HFFc6 (cell line): ENCODE measurements at regions not wholly inside any gene's neighbourhood (a gene's known extent, or its start where the extent isn't known, plus 50 kb on each side); places are given as distances from the start of the nearest gene placed in this dataset.

Experiments used
- DNase-seq: peaks from one replicate; pipeline ENCODE4 v3.0.0-alpha.2; 2018
- H3K27ac Mint-ChIP-seq: 2 replicates; pipeline ENCODE4 v1.8.0; 2020; ENCODE audit warnings: mild to moderate bottlenecking, mixed read lengths
- H3K27me3 Mint-ChIP-seq: 2 replicates; pipeline ENCODE4 v1.8.0; 2021; ENCODE audit warnings: mild to moderate bottlenecking, moderate library complexity, mixed read lengths; ENCODE audit not compliant: insufficient read depth
- H3K36me3 Mint-ChIP-seq: 2 replicates; pipeline ENCODE4 v1.8.0; 2021; ENCODE audit warnings: low read depth, mixed read lengths
- H3K4me1 Mint-ChIP-seq: 2 replicates; pipeline ENCODE4 v1.8.0; 2020; ENCODE audit warnings: low read depth, mixed read lengths
- H3K4me3 Mint-ChIP-seq: 2 replicates; pipeline ENCODE4 v1.8.0; 2020; ENCODE audit warnings: mild to moderate bottlenecking, moderate library complexity, mixed read lengths
- H3K9me3 Mint-ChIP-seq: 2 replicates; pipeline ENCODE4 v1.8.0; 2020; ENCODE audit warnings: mild to moderate bottlenecking, mixed read lengths
- CTCF ChIP-seq: fragments of 200-600 bp; sonication (generic); IDR thresholded peaks from 2 replicates; pipeline ENCODE4 v1.5.0; 2021; ENCODE audit warnings: antibody characterized with exemption, mild to moderate bottlenecking

DNA sequence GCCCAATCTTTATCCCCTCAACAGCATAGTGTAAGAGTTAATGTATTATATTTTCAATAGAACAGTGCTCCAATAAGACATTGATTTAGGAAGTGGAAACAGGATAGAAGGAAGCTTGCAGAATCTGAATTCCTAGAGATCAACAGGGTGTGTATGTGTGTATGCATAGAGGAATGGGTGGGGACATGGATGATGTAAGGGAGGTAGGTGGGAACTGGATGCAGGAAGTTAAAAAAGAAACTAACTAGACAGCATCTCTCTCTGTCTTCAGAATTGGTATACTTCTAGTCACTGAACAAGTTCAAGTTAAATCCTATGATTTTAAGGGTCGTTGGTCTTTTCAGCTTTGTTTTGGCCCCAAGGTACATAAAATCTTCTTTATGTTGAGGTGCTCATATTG lies 196.6 kb downstream of the PMAIP1 start:
- H3K36me3 Mint-ChIP-seq: no peaks in the 10 kb centered on the region; the same call in 1 of the 2 replicates
- H3K4me1 Mint-ChIP-seq: no peaks in the 10 kb centered on the region
- no peaks in the 10 kb centered on the region; the same call in 1 of the 2 replicates for H3K27me3 Mint-ChIP-seq
- no peak overlapping the region for H3K4me3 Mint-ChIP-seq
- no peak overlapping the region for H3K27ac Mint-ChIP-seq
- TF ChIP-seq CTCF: no peak
- DNase-seq: no peak
- H3K9me3 Mint-ChIP-seq: no peaks in the 10 kb centered on the region; the same call in 1 of the 2 replicates

DNA sequence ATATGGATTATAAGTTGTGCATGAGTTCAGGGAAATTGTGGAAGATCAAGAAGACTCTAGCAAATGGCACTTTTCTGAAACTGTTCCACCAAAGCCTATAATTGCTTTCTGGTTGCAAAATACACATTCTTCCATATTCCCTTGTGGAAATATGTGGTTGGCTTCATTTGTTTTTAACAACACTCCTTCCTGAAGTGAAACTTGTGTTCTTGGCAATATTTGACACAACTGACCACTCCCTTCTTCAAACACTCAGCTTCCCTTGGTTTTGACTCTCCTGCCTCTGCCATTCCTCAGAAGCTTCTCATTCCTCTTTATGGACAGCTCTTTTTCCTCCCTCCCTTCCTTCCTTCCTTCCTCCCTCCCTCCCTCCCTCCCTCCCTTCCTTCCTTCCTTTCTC lies 192.3 kb downstream of the PMAIP1 start:
- H3K27me3 Mint-ChIP-seq: no peaks in the 10 kb centered on the region
- no peak for DNase-seq
- no peaks in the 10 kb centered on the region; the same call in 1 of the 2 replicates for H3K36me3 Mint-ChIP-seq
- no peaks in the 10 kb centered on the region for H3K4me1 Mint-ChIP-seq
- H3K27ac Mint-ChIP-seq: no peak overlapping the region
- H3K9me3 Mint-ChIP-seq: no peaks in the 10 kb centered on the region; the same call in 1 of the 2 replicates
- no peak for TF ChIP-seq CTCF
- H3K4me3 Mint-ChIP-seq: no peak overlapping the region

- DNase-seq: no peak
- no peaks in the 10 kb centered on the region for H3K4me1 Mint-ChIP-seq
- H3K9me3 Mint-ChIP-seq: no peaks in the 10 kb centered on the region; the same call in 1 of the 2 replicates
- no peak overlapping the region for H3K4me3 Mint-ChIP-seq
- no peaks in the 10 kb centered on the region; the same call in 1 of the 2 replicates for H3K36me3 Mint-ChIP-seq
- no peak overlapping the region for H3K27ac Mint-ChIP-seq
- H3K27me3 Mint-ChIP-seq: no peaks in the 10 kb centered on the region
- TF ChIP-seq CTCF: no peak
Observed at GRCh38 chr18:60090170-60090569, 190.4 kb downstream of the PMAIP1 start.

- DNase-seq: no peak
Observed at GRCh38 chr18:60082790-60083189, 183.0 kb downstream of the PMAIP1 start.

DNA sequence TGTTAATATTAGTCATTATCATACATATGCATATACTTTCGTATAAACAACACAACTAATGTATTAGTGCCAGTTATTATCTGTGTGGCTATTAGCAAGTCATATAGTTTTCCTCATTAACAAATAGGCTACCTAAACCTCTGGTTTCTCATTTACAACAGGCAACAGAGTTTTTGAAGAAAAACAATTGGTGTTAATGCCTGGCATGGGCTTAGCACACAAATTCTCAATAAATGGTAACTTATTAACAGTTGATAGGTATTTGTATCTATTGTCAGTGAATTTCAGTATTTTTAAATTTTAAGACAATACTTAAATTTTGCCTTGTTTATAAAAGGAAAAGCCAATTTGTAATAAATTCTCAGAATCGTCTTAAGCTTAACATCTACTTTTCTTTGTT lies 182.5 kb downstream of the PMAIP1 start:
- peaks cover 15% of the 10 kb centered on the region for H3K27me3 Mint-ChIP-seq
- no peak for DNase-seq
- no peak overlapping the region for H3K4me3 Mint-ChIP-seq
- H3K4me1 Mint-ChIP-seq: no peaks in the 10 kb centered on the region
- H3K9me3 Mint-ChIP-seq: peaks cover 3% of the 10 kb centered on the region; the same call in 1 of the 2 replicates
- H3K27ac Mint-ChIP-seq: no peak overlapping the region
- TF ChIP-seq CTCF: no peak
- no peaks in the 10 kb centered on the region for H3K36me3 Mint-ChIP-seq

More at GRCh38 chr18:60082790-60083189, 183.0 kb downstream of the PMAIP1 start:
- no peak for TF ChIP-seq CTCF
- peaks cover 3% of the 10 kb centered on the region; the same call in 1 of the 2 replicates for H3K9me3 Mint-ChIP-seq
- no peaks in the 10 kb centered on the region for H3K36me3 Mint-ChIP-seq
- no peak overlapping the region for H3K27ac Mint-ChIP-seq
- no peak overlapping the region for H3K4me3 Mint-ChIP-seq
- H3K27me3 Mint-ChIP-seq: peaks cover 15% of the 10 kb centered on the region
- no peaks in the 10 kb centered on the region for H3K4me1 Mint-ChIP-seq

GRCh38 chr18:60075477-60075876 lies 175.7 kb downstream of the PMAIP1 start:
- no peak overlapping the region for H3K27ac Mint-ChIP-seq
- DNase-seq: no peak
- peaks cover 6% of the 10 kb centered on the region for H3K4me1 Mint-ChIP-seq
- no peaks in the 10 kb centered on the region for H3K36me3 Mint-ChIP-seq
- no peak overlapping the region for H3K4me3 Mint-ChIP-seq
- TF ChIP-seq CTCF: peak; percentile 38
- peaks cover 13% of the 10 kb centered on the region for H3K27me3 Mint-ChIP-seq
- H3K9me3 Mint-ChIP-seq: peaks cover 3% of the 10 kb centered on the region; the same call in 1 of the 2 replicates
